ENCODE measurements at regions not wholly inside any gene's neighbourhood (a gene's known extent, or its start where the extent isn't known, plus 50 kb on each side); places are given as distances from the start of the nearest gene placed in this dataset.

DNA sequence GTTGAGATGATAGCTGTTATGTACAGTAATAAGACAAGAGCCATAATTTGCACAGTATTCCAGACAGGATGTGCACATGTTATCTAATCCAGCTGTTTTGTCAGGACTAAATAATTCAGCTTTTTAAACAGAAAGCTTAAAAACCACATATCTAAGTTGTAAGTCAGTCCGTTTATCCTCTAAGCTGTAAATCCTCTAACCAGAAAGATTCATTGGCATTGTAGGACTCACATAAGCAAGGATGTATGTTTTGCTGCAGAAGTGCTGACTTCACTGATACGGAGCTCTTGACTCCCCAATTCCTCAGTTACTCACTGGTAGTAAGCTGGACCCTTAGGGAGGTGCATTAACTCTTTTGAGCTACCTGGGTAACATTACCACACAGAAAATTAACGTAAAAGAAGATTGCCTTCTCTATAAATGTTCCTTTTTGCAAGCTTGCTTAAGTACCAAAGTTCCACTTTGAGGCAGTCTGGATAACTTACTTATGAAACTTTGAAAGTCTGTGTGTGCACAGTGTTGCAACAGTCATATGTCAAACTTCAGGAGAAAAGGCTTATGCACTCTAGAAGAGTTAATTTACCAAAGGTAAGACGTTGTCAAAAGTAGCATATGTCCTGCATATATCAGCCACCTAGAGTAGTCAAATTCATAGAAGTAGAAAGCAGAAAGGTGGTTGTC is 58.3 kb upstream of the MAGEB2 start:
- no peaks in the 10 kb centered on the region for H3K9me3 ChIP-seq (ENCODE audit: control insufficient read depth, insufficient read depth, low read length)

DNA sequence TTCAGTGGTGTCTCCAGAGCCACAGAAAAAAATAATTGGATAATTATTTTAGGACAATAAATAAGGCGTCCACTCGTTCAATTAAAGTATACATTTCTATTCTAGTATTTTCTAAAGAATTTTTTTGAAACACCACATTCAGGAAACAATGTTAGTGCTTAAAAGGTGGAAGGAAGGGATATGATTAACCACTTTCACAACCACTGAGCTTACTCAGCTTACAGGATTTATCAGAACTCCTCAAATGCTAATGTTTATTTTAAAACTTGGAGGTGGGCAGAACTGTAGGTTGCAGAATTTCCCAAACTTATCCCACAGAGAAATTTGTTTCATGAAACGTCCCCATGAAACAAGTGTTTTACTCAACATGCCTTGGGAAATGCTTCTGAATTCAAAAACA is 54.3 kb upstream of the MAGEB2 start:
- TF ChIP-seq, protein P1, sequence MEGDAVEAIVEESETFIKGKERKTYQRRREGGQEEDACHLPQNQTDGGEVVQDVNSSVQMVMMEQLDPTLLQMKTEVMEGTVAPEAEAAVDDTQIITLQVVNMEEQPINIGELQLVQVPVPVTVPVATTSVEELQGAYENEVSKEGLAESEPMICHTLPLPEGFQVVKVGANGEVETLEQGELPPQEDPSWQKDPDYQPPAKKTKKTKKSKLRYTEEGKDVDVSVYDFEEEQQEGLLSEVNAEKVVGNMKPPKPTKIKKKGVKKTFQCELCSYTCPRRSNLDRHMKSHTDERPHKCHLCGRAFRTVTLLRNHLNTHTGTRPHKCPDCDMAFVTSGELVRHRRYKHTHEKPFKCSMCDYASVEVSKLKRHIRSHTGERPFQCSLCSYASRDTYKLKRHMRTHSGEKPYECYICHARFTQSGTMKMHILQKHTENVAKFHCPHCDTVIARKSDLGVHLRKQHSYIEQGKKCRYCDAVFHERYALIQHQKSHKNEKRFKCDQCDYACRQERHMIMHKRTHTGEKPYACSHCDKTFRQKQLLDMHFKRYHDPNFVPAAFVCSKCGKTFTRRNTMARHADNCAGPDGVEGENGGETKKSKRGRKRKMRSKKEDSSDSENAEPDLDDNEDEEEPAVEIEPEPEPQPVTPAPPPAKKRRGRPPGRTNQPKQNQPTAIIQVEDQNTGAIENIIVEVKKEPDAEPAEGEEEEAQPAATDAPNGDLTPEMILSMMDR (IDR thresholded peaks at IDR 0.05): no peak
- Histone ChIP-seq H3K27me3 (ENCODE audit: control insufficient read depth, insufficient read depth, low read length) (no peaks in the 10 kb centered on the region), H3K4me1 (ENCODE audit: control insufficient read depth, insufficient read depth, low read length) (no peaks in the 10 kb centered on the region), H3K36me3 (ENCODE audit: control insufficient read depth, insufficient read depth, low read length) (no peaks in the 10 kb centered on the region), H3K27ac (ENCODE audit: low read length) (no peak overlapping the region), H3K4me3 (ENCODE audit: low read length) (no peak overlapping the region), H3K9me3 (ENCODE audit: control insufficient read depth, insufficient read depth, low read length) (no peaks in the 10 kb centered on the region)
- no peak for DNase-seq
- Mint-ChIP-seq H3K9me3 (peaks cover 0 to 2% of the 10 kb centered on the region in 2 donors), H3K36me3 (no peaks in the 10 kb centered on the region), H3K4me3 (no peak overlapping the region), H3K27ac (no peak overlapping the region), H3K27me3 (ENCODE audit: low read depth in 2 of 2) (no peaks in the 10 kb centered on the region), H3K4me1 (no peaks in the 10 kb centered on the region)
- no CpG with 5 or more reads among the region's 3 CpGs for WGBS (ENCODE audit: insufficient coverage)
- intact Hi-C loops (cut with micrococcal nuclease): no loop called here
- no peak for ATAC-seq

More for the DNA sequence above, 58.3 kb upstream of the MAGEB2 start:
- Mint-ChIP-seq H3K36me3 (no peaks in the 10 kb centered on the region), H3K4me1 (no peaks in the 10 kb centered on the region), H3K9me3 (peaks cover 0 to 5% of the 10 kb centered on the region in 2 donors), H3K4me3 (no peak overlapping the region), H3K27me3 (ENCODE audit: low read depth in 2 of 2) (no peaks in the 10 kb centered on the region), H3K27ac (no peak overlapping the region)
- Histone ChIP-seq H3K4me1 (ENCODE audit: control insufficient read depth, insufficient read depth, low read length) (no peaks in the 10 kb centered on the region), H3K4me3 (ENCODE audit: low read length) (no peak overlapping the region), H3K27me3 (ENCODE audit: control insufficient read depth, insufficient read depth, low read length) (no peaks in the 10 kb centered on the region), H3K27ac (ENCODE audit: low read length) (no peak overlapping the region), H3K36me3 (ENCODE audit: control insufficient read depth, insufficient read depth, low read length) (no peaks in the 10 kb centered on the region)
- TF ChIP-seq, protein P1 (IDR thresholded peaks at IDR 0.05): no peak
- DNase-seq (no peak), ATAC-seq (no peak)
- intact Hi-C loops (cut with micrococcal nuclease): no loop called here
- WGBS (ENCODE audit: insufficient coverage): 83% methylated on average over 4 of the region's 4 CpGs
